ENCODE measurements at regions not wholly inside any gene's neighbourhood (a gene's known extent, or its start where the extent isn't known, plus 50 kb on each side); places are given as distances from the start of the nearest gene placed in this dataset.

DNA sequence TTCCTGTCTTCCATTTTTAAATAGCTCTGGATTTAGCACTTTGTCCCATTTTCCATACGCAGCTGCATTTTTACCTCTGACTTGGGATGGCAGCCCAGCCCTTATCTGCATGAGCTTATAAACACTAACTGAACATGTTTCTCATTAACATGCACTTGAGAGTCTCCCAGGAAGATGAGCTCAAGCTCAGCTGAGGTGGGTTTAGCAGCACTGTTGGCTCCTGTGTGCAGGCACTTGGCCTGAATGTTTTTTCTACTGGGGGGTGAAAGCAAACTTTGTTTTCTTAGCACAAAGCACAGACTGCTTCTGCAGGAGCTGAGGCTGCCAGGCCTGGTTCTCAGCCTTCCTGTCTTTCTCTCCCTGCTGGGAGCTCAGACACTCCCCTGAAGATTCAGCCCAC lies 1093.6 kb upstream of the AUTS2 start:
- TF ChIP-seq, protein P1, sequence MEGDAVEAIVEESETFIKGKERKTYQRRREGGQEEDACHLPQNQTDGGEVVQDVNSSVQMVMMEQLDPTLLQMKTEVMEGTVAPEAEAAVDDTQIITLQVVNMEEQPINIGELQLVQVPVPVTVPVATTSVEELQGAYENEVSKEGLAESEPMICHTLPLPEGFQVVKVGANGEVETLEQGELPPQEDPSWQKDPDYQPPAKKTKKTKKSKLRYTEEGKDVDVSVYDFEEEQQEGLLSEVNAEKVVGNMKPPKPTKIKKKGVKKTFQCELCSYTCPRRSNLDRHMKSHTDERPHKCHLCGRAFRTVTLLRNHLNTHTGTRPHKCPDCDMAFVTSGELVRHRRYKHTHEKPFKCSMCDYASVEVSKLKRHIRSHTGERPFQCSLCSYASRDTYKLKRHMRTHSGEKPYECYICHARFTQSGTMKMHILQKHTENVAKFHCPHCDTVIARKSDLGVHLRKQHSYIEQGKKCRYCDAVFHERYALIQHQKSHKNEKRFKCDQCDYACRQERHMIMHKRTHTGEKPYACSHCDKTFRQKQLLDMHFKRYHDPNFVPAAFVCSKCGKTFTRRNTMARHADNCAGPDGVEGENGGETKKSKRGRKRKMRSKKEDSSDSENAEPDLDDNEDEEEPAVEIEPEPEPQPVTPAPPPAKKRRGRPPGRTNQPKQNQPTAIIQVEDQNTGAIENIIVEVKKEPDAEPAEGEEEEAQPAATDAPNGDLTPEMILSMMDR (conservative IDR thresholded peaks at IDR 0.05; ENCODE audit: low read depth in 2 of 2): no peak
- no peak for TF ChIP-seq EZH2phosphoT487 (IDR thresholded peaks at IDR 0.05; ENCODE audit: unreplicated experiment)
- TF ChIP-seq JUNB (IDR thresholded peaks at IDR 0.05; ENCODE audit: unreplicated experiment): no peak
